ENCODE measurements at regions not wholly inside any gene's neighbourhood (a gene's known extent, or its start where the extent isn't known, plus 50 kb on each side); places are given as distances from the start of the nearest gene placed in this dataset.
A peak's percentile ranks its signal among the peaks of the same experiment; 100 is the strongest.

- TF ChIP-seq CTCF (conservative IDR thresholded peaks at IDR 0.05) (peak; percentile 89), ZFX (IDR thresholded peaks at IDR 0.05) (no peak)
These were observed 1011.6 kb downstream of the KCNJ18 start for GRCh38 chr17:22703786-22704441.
